ENCODE measurements at regions not wholly inside any gene's neighbourhood (a gene's known extent, or its start where the extent isn't known, plus 50 kb on each side); places are given as distances from the start of the nearest gene placed in this dataset.
"Not testable (repeated sequence)": the region's sequence is repeated elsewhere in the genome, so short reads cannot be mapped to it uniquely, and the experiment has no call there.

DNA sequence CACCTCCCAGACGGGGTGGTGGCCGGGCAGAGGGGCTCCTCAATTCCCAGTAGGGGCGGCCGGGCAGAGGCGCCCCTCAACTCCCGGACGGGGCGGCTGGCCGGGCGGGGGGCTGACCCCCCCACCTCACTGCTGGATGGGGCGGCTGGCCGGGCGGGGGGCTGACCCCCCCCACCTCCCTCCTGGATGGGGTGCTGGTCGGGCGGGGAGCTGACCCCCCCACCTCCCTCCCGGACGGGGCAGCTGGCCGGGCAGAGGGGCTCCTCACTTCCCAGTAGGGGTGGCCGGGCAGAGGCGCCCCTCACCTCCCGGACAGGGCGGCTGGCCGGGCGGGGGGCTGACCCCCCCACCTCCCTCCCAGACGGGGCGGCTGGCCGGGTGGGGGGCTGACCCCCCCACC lies 148.8 kb upstream of the CCZ1B start:
- not testable (repeated sequence) for H2BK5ac ChIP-seq (ENCODE audit: insufficient read length, low read length); H3K4me3 Mint-ChIP-seq; H3K4me1 ChIP-seq (ENCODE audit: insufficient read depth, low read length); H3K14ac ChIP-seq (ENCODE audit: insufficient read depth, low read length); H3K4me2 ChIP-seq (ENCODE audit: insufficient read depth, insufficient read length, low read length); H3T11ph ChIP-seq (ENCODE audit: low read length); H2BK20ac ChIP-seq (ENCODE audit: low read depth, low read length, poor library complexity, severe bottlenecking); H2BK12ac ChIP-seq (ENCODE audit: insufficient read length, low read depth, low read length); H2BK120ac ChIP-seq (ENCODE audit: low read depth, low read length, poor library complexity, severe bottlenecking); H3K79me2 ChIP-seq (ENCODE audit: insufficient read depth, low read length); H3K9me3 ChIP-seq (ENCODE audit: control insufficient read depth, low read depth, low read length); H4K5ac ChIP-seq (ENCODE audit: insufficient read length, low read depth, low read length); H3K27ac Mint-ChIP-seq; H3K56ac ChIP-seq (ENCODE audit: insufficient read length, low read depth, low read length); H3K23me2 ChIP-seq (ENCODE audit: insufficient read length, low read depth, low read length, poor library complexity, severe bottlenecking); H2AK5ac ChIP-seq (ENCODE audit: insufficient read length, low read length); H4K20me1 ChIP-seq (ENCODE audit: control insufficient read depth, insufficient read depth, insufficient read length); H3K18ac ChIP-seq (ENCODE audit: insufficient read length, low read depth, low read length); H4K8ac ChIP-seq (replicated peaks; ENCODE audit: insufficient read length, low read depth, low read length); H3K27me3 Mint-ChIP-seq (ENCODE audit: low read depth); H3K23ac ChIP-seq (ENCODE audit: insufficient read length, low read depth, low read length); H2BK15ac ChIP-seq (ENCODE audit: low read depth, low read length); H3K27ac ChIP-seq (ENCODE audit: insufficient read length, low read depth, low read length); DNase-seq; H3K4ac ChIP-seq (ENCODE audit: low read depth, low read length); H3K4me1 Mint-ChIP-seq; H3K9ac ChIP-seq (ENCODE audit: extremely low read depth, insufficient read length, low read length); H3K27me3 ChIP-seq (ENCODE audit: insufficient read depth, low read length); H4K91ac ChIP-seq (ENCODE audit: insufficient read length, low read depth, low read length); H2AFZ ChIP-seq (ENCODE audit: low read length); H3K79me1 ChIP-seq (ENCODE audit: insufficient read depth, low read depth, low read length, poor library complexity, severe bottlenecking)
- WGBS (ENCODE audit: extremely low coverage, insufficient read length, low lambda C conversion rate), result no CpG with 5 or more reads among the region's 27 CpGs
- Mint-ChIP-seq H3K36me3 (ENCODE audit: insufficient read depth in 1 of 3, low read depth in 3 of 3) (peaks cover 22 to 31% (median 25%) of the 10 kb centered on the region in 3 experiments), H3K9me3 (peaks cover 43 to 44% of the 10 kb centered on the region in 2 experiments)

DNA sequence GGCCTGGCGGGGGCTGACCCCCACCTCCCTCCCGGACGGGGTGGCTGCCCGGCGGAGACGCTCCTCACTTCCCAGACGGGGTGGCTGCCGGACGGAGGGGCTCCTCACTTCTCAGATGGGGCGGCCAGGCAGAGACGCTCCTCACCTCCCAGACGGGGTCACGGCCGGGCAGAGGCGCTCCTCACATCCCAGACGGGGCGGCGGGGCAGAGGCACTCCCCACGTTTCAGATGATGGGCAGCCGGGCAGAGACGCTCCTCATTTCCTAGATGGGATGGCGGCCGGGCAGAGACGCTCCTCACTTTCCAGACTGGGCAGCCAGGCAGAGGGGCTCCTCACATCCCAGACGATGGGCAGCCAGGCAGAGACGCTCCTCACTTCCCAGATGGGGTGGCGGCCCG lies 149.3 kb upstream of the CCZ1B start:
- H3K9me3 ChIP-seq (ENCODE audit: control insufficient read depth, low read depth, low read length); H2BK20ac ChIP-seq (ENCODE audit: low read depth, low read length, poor library complexity, severe bottlenecking); H3K4me2 ChIP-seq (ENCODE audit: insufficient read depth, insufficient read length, low read length); H3K27ac ChIP-seq (ENCODE audit: insufficient read length, low read depth, low read length); H4K5ac ChIP-seq (ENCODE audit: insufficient read length, low read depth, low read length); H2BK120ac ChIP-seq (ENCODE audit: low read depth, low read length, poor library complexity, severe bottlenecking); H2AFZ ChIP-seq (ENCODE audit: low read length); H3K14ac ChIP-seq (ENCODE audit: insufficient read depth, low read length); H3K27me3 Mint-ChIP-seq (ENCODE audit: low read depth); H3K23me2 ChIP-seq (ENCODE audit: insufficient read length, low read depth, low read length, poor library complexity, severe bottlenecking); H3K23ac ChIP-seq (ENCODE audit: insufficient read length, low read depth, low read length); H4K8ac ChIP-seq (replicated peaks; ENCODE audit: insufficient read length, low read depth, low read length); DNase-seq; H3K79me1 ChIP-seq (ENCODE audit: insufficient read depth, low read depth, low read length, poor library complexity, severe bottlenecking); H4K91ac ChIP-seq (ENCODE audit: insufficient read length, low read depth, low read length); H3K27me3 ChIP-seq (ENCODE audit: insufficient read depth, low read length); H3K4me3 Mint-ChIP-seq; H3K18ac ChIP-seq (ENCODE audit: insufficient read length, low read depth, low read length); H3K56ac ChIP-seq (ENCODE audit: insufficient read length, low read depth, low read length); H3K79me2 ChIP-seq (ENCODE audit: insufficient read depth, low read length); H3K4me1 Mint-ChIP-seq; H3T11ph ChIP-seq (ENCODE audit: low read length); H2AK5ac ChIP-seq (ENCODE audit: insufficient read length, low read length); H3K4ac ChIP-seq (ENCODE audit: low read depth, low read length); H3K9ac ChIP-seq (ENCODE audit: extremely low read depth, insufficient read length, low read length); H4K20me1 ChIP-seq (ENCODE audit: control insufficient read depth, insufficient read depth, insufficient read length); H2BK15ac ChIP-seq (ENCODE audit: low read depth, low read length); H3K4me1 ChIP-seq (ENCODE audit: insufficient read depth, low read length); H2BK5ac ChIP-seq (ENCODE audit: insufficient read length, low read length); H3K27ac Mint-ChIP-seq; H2BK12ac ChIP-seq (ENCODE audit: insufficient read length, low read depth, low read length): not testable (repeated sequence)
- no CpG with 5 or more reads among the region's 28 CpGs for WGBS (ENCODE audit: extremely low coverage, insufficient read length, low lambda C conversion rate)
- Mint-ChIP-seq H3K9me3 (peaks cover 44 to 46% of the 10 kb centered on the region in 2 experiments), H3K36me3 (ENCODE audit: insufficient read depth in 1 of 3, low read depth in 3 of 3) (peaks cover 22 to 31% (median 25%) of the 10 kb centered on the region in 3 experiments)
